Neural cell (in vitro differentiated cells): ENCODE measurements at regions not wholly inside any gene's neighbourhood (a gene's known extent, or its start where the extent isn't known, plus 50 kb on each side); places are given as distances from the start of the nearest gene placed in this dataset.

ENCODE experiments used
- EP300 ChIP-seq: fragments of 450-650 bp; conservative IDR thresholded peaks from 2 replicates; pipeline ENCODE4 v1.6.1; 2014; ENCODE audit warnings: antibody characterized with exemption, mild to moderate bottlenecking, moderate library complexity; ENCODE audit not compliant: poor library complexity, severe bottlenecking
- EZH2 ChIP-seq: fragments of 200-600, 300-800 bp; shearing (Covaris generic), sonication (generic); IDR thresholded peaks from 2 replicates; pipeline ENCODE4 v1.6.1; 2014; ENCODE audit warnings: antibody characterized with exemption, low read length, borderline replicate concordance, mild to moderate bottlenecking; ENCODE audit not compliant: insufficient read depth, poor library complexity, severe bottlenecking
- POLR2AphosphoS5 ChIP-seq: IDR thresholded peaks from 2 replicates; pipeline ENCODE4 v1.6.1; 2012
- RAD21 ChIP-seq: fragments of 450-650 bp; conservative IDR thresholded peaks from 2 replicates; pipeline ENCODE4 v1.6.1; 2014; ENCODE audit warnings: antibody characterized with exemption, mild to moderate bottlenecking, moderate library complexity
- TAF1 ChIP-seq: IDR thresholded peaks from 2 replicates; pipeline ENCODE4 v1.6.1; 2012; ENCODE audit warnings: low read depth
- TF ChIP-seq, protein P1 (sequence below): fragments of 450-650 bp; IDR thresholded peaks from 2 replicates; pipeline ENCODE4 v1.5.1; 2014; ENCODE audit warnings: antibody characterized with exemption, mild to moderate bottlenecking, moderate library complexity; ENCODE audit not compliant: poor library complexity, severe bottlenecking
- TF ChIP-seq, protein P2 (sequence below): IDR thresholded peaks from 2 replicates; pipeline ENCODE4 v1.6.1; 2012; ENCODE audit warnings: borderline replicate concordance

GRCh38 chr4:66606215-66606614, 935.9 kb upstream of the EPHA5 start:
- TF ChIP-seq, protein P1, sequence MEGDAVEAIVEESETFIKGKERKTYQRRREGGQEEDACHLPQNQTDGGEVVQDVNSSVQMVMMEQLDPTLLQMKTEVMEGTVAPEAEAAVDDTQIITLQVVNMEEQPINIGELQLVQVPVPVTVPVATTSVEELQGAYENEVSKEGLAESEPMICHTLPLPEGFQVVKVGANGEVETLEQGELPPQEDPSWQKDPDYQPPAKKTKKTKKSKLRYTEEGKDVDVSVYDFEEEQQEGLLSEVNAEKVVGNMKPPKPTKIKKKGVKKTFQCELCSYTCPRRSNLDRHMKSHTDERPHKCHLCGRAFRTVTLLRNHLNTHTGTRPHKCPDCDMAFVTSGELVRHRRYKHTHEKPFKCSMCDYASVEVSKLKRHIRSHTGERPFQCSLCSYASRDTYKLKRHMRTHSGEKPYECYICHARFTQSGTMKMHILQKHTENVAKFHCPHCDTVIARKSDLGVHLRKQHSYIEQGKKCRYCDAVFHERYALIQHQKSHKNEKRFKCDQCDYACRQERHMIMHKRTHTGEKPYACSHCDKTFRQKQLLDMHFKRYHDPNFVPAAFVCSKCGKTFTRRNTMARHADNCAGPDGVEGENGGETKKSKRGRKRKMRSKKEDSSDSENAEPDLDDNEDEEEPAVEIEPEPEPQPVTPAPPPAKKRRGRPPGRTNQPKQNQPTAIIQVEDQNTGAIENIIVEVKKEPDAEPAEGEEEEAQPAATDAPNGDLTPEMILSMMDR: no peak
- TF ChIP-seq TAF1 (no peak), POLR2AphosphoS5 (no peak), EZH2 (no peak), RAD21 (no peak), EP300 (no peak)
- TF ChIP-seq, protein P2, sequence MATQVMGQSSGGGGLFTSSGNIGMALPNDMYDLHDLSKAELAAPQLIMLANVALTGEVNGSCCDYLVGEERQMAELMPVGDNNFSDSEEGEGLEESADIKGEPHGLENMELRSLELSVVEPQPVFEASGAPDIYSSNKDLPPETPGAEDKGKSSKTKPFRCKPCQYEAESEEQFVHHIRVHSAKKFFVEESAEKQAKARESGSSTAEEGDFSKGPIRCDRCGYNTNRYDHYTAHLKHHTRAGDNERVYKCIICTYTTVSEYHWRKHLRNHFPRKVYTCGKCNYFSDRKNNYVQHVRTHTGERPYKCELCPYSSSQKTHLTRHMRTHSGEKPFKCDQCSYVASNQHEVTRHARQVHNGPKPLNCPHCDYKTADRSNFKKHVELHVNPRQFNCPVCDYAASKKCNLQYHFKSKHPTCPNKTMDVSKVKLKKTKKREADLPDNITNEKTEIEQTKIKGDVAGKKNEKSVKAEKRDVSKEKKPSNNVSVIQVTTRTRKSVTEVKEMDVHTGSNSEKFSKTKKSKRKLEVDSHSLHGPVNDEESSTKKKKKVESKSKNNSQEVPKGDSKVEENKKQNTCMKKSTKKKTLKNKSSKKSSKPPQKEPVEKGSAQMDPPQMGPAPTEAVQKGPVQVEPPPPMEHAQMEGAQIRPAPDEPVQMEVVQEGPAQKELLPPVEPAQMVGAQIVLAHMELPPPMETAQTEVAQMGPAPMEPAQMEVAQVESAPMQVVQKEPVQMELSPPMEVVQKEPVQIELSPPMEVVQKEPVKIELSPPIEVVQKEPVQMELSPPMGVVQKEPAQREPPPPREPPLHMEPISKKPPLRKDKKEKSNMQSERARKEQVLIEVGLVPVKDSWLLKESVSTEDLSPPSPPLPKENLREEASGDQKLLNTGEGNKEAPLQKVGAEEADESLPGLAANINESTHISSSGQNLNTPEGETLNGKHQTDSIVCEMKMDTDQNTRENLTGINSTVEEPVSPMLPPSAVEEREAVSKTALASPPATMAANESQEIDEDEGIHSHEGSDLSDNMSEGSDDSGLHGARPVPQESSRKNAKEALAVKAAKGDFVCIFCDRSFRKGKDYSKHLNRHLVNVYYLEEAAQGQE: no peak
